GM12864 (cell line): ENCODE measurements at regions not wholly inside any gene's neighbourhood (a gene's known extent, or its start where the extent isn't known, plus 50 kb on each side); places are given as distances from the start of the nearest gene placed in this dataset.
A peak's percentile ranks its signal among the peaks of the same experiment; 100 is the strongest.

Experiments used
- DNase-seq: peaks from one replicate; pipeline ENCODE4 v3.0.0-alpha.2; 2011; ENCODE audit warnings: low read depth
- H3K4me3 ChIP-seq: 2 replicates; pipeline ENCODE4 v1.5.1; 2011; ENCODE audit warnings: mild to moderate bottlenecking, low read depth, low read length, control low read depth
- TF ChIP-seq, protein P1 (sequence below): IDR thresholded peaks from 2 replicates; pipeline ENCODE4 v1.5.1; 2011; ENCODE audit warnings: low read depth, mild to moderate bottlenecking, moderate library complexity, low read length, control low read depth, inconsistent platforms; ENCODE audit errors: missing control alignments

DNA sequence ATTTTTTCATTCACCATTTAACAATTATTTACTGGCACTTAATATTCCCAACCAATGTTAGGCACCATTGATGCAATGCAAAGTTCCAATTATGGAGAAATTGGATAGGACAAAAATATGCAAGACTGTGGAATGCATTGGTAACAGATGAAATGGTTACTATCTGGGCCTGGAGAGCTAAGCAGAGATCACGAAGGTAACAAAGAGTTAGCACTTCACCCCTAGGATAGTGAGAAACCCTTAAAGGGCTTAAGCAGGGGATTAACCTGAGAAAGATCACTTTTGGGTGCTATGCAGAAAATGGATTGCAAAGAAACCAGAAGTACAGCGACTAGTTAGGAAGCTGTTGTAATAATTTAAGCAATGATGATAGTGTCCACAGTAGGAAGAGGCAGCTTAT lies 129.6 kb upstream of the GPR149 start:
- TF ChIP-seq, protein P1, sequence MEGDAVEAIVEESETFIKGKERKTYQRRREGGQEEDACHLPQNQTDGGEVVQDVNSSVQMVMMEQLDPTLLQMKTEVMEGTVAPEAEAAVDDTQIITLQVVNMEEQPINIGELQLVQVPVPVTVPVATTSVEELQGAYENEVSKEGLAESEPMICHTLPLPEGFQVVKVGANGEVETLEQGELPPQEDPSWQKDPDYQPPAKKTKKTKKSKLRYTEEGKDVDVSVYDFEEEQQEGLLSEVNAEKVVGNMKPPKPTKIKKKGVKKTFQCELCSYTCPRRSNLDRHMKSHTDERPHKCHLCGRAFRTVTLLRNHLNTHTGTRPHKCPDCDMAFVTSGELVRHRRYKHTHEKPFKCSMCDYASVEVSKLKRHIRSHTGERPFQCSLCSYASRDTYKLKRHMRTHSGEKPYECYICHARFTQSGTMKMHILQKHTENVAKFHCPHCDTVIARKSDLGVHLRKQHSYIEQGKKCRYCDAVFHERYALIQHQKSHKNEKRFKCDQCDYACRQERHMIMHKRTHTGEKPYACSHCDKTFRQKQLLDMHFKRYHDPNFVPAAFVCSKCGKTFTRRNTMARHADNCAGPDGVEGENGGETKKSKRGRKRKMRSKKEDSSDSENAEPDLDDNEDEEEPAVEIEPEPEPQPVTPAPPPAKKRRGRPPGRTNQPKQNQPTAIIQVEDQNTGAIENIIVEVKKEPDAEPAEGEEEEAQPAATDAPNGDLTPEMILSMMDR = no peak

GRCh38 chr3:154552338-154552737 lies 122.3 kb upstream of the GPR149 start:
- TF ChIP-seq, protein P1 = peak; percentile 7
- no peak for DNase-seq

More for the DNA sequence above, 129.6 kb upstream of the GPR149 start:
- DNase-seq = no peak
- H3K4me3 ChIP-seq = no peak overlapping the region

GRCh38 chr3:154549391-154549790 lies 119.4 kb upstream of the GPR149 start:
- TF ChIP-seq, protein P1 = no peak
- no peak overlapping the region for H3K4me3 ChIP-seq
- DNase-seq = no peak

More at GRCh38 chr3:154552338-154552737, 122.3 kb upstream of the GPR149 start:
- H3K4me3 ChIP-seq = no peak overlapping the region

DNA sequence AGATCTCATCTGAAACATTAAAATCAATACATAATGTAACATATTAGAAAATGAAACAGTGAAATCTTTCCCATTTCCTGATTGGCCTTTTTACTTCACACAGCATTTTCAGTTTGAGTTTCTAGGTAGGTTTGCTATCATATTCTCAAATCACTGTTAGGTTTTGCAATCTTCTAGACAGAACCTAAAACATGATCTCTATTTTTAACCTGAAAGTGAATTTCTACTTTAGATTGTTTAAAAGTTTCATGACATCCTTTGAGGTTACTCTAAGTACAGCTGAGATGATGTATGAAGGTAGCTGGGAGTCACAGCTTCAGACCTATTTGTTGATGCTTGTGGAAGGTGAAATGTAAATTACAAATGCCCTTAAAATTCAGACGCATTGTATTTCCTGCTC lies 118.4 kb upstream of the GPR149 start:
- no peak for DNase-seq
- TF ChIP-seq, protein P1 = no peak
- no peak overlapping the region for H3K4me3 ChIP-seq

DNA sequence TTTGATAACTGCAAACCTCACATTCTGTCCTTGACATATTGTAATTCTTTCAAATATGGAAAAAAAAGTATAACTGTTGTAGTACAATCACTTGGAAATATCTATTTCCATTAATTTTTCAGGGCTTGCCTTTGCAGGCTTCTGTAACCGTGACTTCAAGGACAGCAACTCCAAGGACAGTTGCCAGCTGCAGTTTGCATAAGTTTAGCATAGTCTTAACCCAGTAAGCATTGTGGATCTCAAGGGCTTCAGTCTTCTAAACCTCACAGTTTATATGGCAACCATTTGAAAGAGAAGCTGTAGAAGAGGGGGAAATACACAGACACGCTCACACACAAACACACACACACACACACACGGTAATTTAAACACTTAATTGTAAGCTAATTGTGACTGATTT lies 112.8 kb upstream of the GPR149 start:
- TF ChIP-seq, protein P1 = no peak
- H3K4me3 ChIP-seq = no peak overlapping the region
- no peak for DNase-seq

GRCh38 chr3:154540950-154541604 lies 111.1 kb upstream of the GPR149 start:
- H3K4me3 ChIP-seq = no peak overlapping the region
- no peak for DNase-seq
- TF ChIP-seq, protein P1 = no peak
